T1000 (cell line): ENCODE measurements at regions not wholly inside any gene's neighbourhood (a gene's known extent, or its start where the extent isn't known, plus 50 kb on each side); places are given as distances from the start of the nearest gene placed in this dataset.
"Not testable (repeated sequence)": the region's sequence is repeated elsewhere in the genome, so short reads cannot be mapped to it uniquely, and the experiment has no call there.

Experiments used
- DNase-seq: peaks from one replicate; lab custom pipeline; 2025; ENCODE audit warnings: mixed read lengths; lab: John Stamatoyannopoulos, UW

- DNase-seq, result not testable (repeated sequence)
Measured at GRCh38 chrX:120702337-120702736, 72.5 kb upstream of the C1GALT1C1 start.

GRCh38 chrX:120697053-120697452 lies 67.2 kb upstream of the C1GALT1C1 start:
- no peak for DNase-seq

- no peak for DNase-seq
Measured at GRCh38 chrX:120692319-120692718, 62.5 kb upstream of the C1GALT1C1 start.

- DNase-seq, result no peak
Measured at GRCh38 chrX:120690941-120691340, 61.1 kb upstream of the C1GALT1C1 start.

- no peak for DNase-seq
Measured at GRCh38 chrX:120690344-120690743, 60.5 kb upstream of the C1GALT1C1 start.

GRCh38 chrX:120680090-120680489 lies 50.2 kb upstream of the C1GALT1C1 start:
- DNase-seq, result no peak
